ENCODE measurements at regions not wholly inside any gene's neighbourhood (a gene's known extent, or its start where the extent isn't known, plus 50 kb on each side); places are given as distances from the start of the nearest gene placed in this dataset.
"Not testable (repeated sequence)": the region's sequence is repeated elsewhere in the genome, so short reads cannot be mapped to it uniquely, and the experiment has no call there.

- H3K36me3 ChIP-seq (ENCODE audit: insufficient read depth, low read length), result no peaks in the 10 kb centered on the region
- DNase-seq (ENCODE audit: low spot score), result no peak
- intact Hi-C loops (cut with micrococcal nuclease; ENCODE audit: unreplicated experiment), result no loop called here
- BruUV-seq (replicated peaks), result no TSS peak
- no peaks in the 10 kb centered on the region for H4K20me1 ChIP-seq (ENCODE audit: insufficient read depth, low read length)
- H3K27ac ChIP-seq (ENCODE audit: low read depth, low read length, poor library complexity, severe bottlenecking), result no peak overlapping the region
- no peak overlapping the region for H3K4me3 ChIP-seq (ENCODE audit: low read depth, low read length, poor library complexity, severe bottlenecking)
- ChIA-PET POLR2A (no interaction called here), CTCF (ENCODE audit: unreplicated experiment) (no interaction called here)
- H3K4me1 ChIP-seq (ENCODE audit: insufficient read depth, low read length, poor library complexity, severe bottlenecking), result no peaks in the 10 kb centered on the region
- no peak overlapping the region for H2AFZ ChIP-seq (ENCODE audit: low read length)
- no peaks in the 10 kb centered on the region for H3K9me3 ChIP-seq (ENCODE audit: low read length)
- H3K4me2 ChIP-seq (ENCODE audit: low read length), result no peak overlapping the region
- TF ChIP-seq EZH2phosphoT487 (IDR thresholded peaks at IDR 0.05; ENCODE audit: borderline replicate concordance, low read depth, low read length) (no peak), CTCF (conservative IDR thresholded peaks at IDR 0.05; ENCODE audit: low read length) (no peak)
- no peaks in the 10 kb centered on the region for H3K9me2 ChIP-seq (ENCODE audit: insufficient read depth, low read length)
- no peaks in the 10 kb centered on the region for H3K79me2 ChIP-seq (ENCODE audit: insufficient read depth, low read depth, low read length)
Measured at GRCh38 chr5:12952409-12952808, 992.1 kb downstream of the DNAH5 start.

- no peaks in the 10 kb centered on the region for H3K36me3 ChIP-seq (ENCODE audit: insufficient read depth, low read length)
- no peak overlapping the region for H3K27ac ChIP-seq (ENCODE audit: low read depth, low read length, poor library complexity, severe bottlenecking)
- no TSS peak for BruUV-seq (replicated peaks)
- H3K4me3 ChIP-seq (ENCODE audit: low read depth, low read length, poor library complexity, severe bottlenecking), result no peak overlapping the region
- H3K9me3 ChIP-seq (ENCODE audit: low read length), result no peaks in the 10 kb centered on the region
- no peak overlapping the region for H3K4me2 ChIP-seq (ENCODE audit: low read length)
- H2AFZ ChIP-seq (ENCODE audit: low read length), result no peak overlapping the region
- H3K79me2 ChIP-seq (ENCODE audit: insufficient read depth, low read depth, low read length), result no peaks in the 10 kb centered on the region
- no peak for DNase-seq (ENCODE audit: low spot score)
- no peaks in the 10 kb centered on the region for H3K4me1 ChIP-seq (ENCODE audit: insufficient read depth, low read length, poor library complexity, severe bottlenecking)
- H3K9me2 ChIP-seq (ENCODE audit: insufficient read depth, low read length), result no peaks in the 10 kb centered on the region
- POLR2A ChIA-PET, result no interaction called here
- no peaks in the 10 kb centered on the region for H4K20me1 ChIP-seq (ENCODE audit: insufficient read depth, low read length)
- CTCF ChIA-PET (ENCODE audit: unreplicated experiment), result no interaction called here
- intact Hi-C loops (cut with micrococcal nuclease; ENCODE audit: unreplicated experiment), result no loop called here
- TF ChIP-seq EZH2phosphoT487 (IDR thresholded peaks at IDR 0.05; ENCODE audit: borderline replicate concordance, low read depth, low read length) (no peak), CTCF (conservative IDR thresholded peaks at IDR 0.05; ENCODE audit: low read length) (no peak)
Measured at GRCh38 chr5:12951846-12952245, 992.6 kb downstream of the DNAH5 start.

DNA sequence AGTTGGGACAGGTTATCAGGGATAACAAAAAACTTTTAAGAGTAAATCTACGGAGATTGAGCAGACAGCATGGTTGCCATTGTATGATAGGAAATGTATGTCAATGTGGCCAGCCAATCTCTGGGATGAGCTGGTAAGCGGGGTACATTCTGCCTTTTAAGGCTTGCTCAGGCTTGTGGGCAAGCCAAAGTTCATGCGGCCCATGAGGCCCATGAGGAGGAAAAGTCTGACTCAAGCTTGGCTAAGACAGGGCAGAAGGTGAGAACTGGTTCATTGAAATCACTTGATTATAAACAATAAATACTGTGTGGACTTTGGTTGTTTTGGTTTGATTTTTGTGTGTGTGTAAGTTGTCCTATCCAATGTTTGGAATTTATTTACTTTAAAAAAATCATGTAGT is 997.1 kb downstream of the DNAH5 start:
- H3K4me1 ChIP-seq (ENCODE audit: insufficient read depth, low read length, poor library complexity, severe bottlenecking), result no peaks in the 10 kb centered on the region
- no peaks in the 10 kb centered on the region for H3K79me2 ChIP-seq (ENCODE audit: insufficient read depth, low read depth, low read length)
- no peaks in the 10 kb centered on the region for H4K20me1 ChIP-seq (ENCODE audit: insufficient read depth, low read length)
- TF ChIP-seq EZH2phosphoT487 (IDR thresholded peaks at IDR 0.05; ENCODE audit: borderline replicate concordance, low read depth, low read length), result no peak
- no peak for TF ChIP-seq CTCF (conservative IDR thresholded peaks at IDR 0.05; ENCODE audit: low read length)
- no peaks in the 10 kb centered on the region for H3K9me3 ChIP-seq (ENCODE audit: low read length)
- H2AFZ ChIP-seq (ENCODE audit: low read length), result no peak overlapping the region
- intact Hi-C loops (cut with micrococcal nuclease; ENCODE audit: unreplicated experiment), result no loop called here
- H3K4me3 ChIP-seq (ENCODE audit: low read depth, low read length, poor library complexity, severe bottlenecking), result no peak overlapping the region
- BruUV-seq (replicated peaks), result no TSS peak
- no peaks in the 10 kb centered on the region for H3K36me3 ChIP-seq (ENCODE audit: insufficient read depth, low read length)
- ChIA-PET CTCF (ENCODE audit: unreplicated experiment) (no interaction called here), POLR2A (no interaction called here)
- no peaks in the 10 kb centered on the region for H3K9me2 ChIP-seq (ENCODE audit: insufficient read depth, low read length)
- DNase-seq (ENCODE audit: low spot score), result no peak
- H3K4me2 ChIP-seq (ENCODE audit: low read length), result no peak overlapping the region
- H3K27ac ChIP-seq (ENCODE audit: low read depth, low read length, poor library complexity, severe bottlenecking), result no peak overlapping the region

DNA sequence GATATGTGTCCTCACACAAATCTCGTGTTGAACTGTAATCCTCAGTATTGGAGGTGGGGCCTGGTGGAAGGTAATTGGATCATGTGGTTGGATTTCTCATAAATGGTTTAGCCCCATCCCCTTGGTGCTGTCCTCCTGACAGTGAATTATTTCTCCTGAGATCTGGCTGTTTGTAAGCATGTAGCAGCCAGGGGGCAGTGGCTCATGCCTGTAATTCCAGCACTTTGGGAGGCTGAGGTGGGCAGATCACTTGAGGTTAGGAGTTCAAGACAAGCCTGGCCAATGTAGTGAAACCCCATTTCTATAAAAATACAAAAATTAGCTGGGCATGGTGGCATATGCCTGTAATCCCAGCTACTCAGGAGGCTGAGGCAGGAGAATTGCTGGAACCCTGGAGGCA is 999.0 kb downstream of the DNAH5 start:
- H3K27ac ChIP-seq (ENCODE audit: low read depth, low read length, poor library complexity, severe bottlenecking); H3K36me3 ChIP-seq (ENCODE audit: insufficient read depth, low read length); H3K9me2 ChIP-seq (ENCODE audit: insufficient read depth, low read length); H3K4me2 ChIP-seq (ENCODE audit: low read length); intact Hi-C loops (cut with micrococcal nuclease; ENCODE audit: unreplicated experiment); CTCF ChIA-PET (ENCODE audit: unreplicated experiment); H3K4me3 ChIP-seq (ENCODE audit: low read depth, low read length, poor library complexity, severe bottlenecking); BruUV-seq (replicated peaks); H4K20me1 ChIP-seq (ENCODE audit: insufficient read depth, low read length); H3K9me3 ChIP-seq (ENCODE audit: low read length); H2AFZ ChIP-seq (ENCODE audit: low read length); H3K79me2 ChIP-seq (ENCODE audit: insufficient read depth, low read depth, low read length); DNase-seq (ENCODE audit: low spot score); H3K4me1 ChIP-seq (ENCODE audit: insufficient read depth, low read length, poor library complexity, severe bottlenecking): not testable (repeated sequence)
- POLR2A ChIA-PET, result interaction anchor here (0.7 kb wide), 1 partner anchor 23 kb away, joined by 4 read pairs; no protein-coding TSS in a partner anchor
